ENCODE measurements at regions not wholly inside any gene's neighbourhood (a gene's known extent, or its start where the extent isn't known, plus 50 kb on each side); places are given as distances from the start of the nearest gene placed in this dataset.

GRCh38 chr22:27340047-27340446 lies 461.5 kb downstream of the MN1 start:
- no peaks in the 10 kb centered on the region for H3K27me3 ChIP-seq
- H3K9me3 ChIP-seq, result no peaks in the 10 kb centered on the region
- H3K27ac ChIP-seq, result no peak overlapping the region
- no peaks in the 10 kb centered on the region for H3K36me3 ChIP-seq
- DNase-seq (ENCODE audit: extremely low spot score in 2 of 2), result no peak
- no peak overlapping the region for H3K4me3 ChIP-seq
- TF ChIP-seq POLR2A (IDR thresholded peaks at IDR 0.05), result no peak
- intact Hi-C loops (cut with DNase I), result no loop called here
- no peaks in the 10 kb centered on the region for H3K4me1 ChIP-seq

DNA sequence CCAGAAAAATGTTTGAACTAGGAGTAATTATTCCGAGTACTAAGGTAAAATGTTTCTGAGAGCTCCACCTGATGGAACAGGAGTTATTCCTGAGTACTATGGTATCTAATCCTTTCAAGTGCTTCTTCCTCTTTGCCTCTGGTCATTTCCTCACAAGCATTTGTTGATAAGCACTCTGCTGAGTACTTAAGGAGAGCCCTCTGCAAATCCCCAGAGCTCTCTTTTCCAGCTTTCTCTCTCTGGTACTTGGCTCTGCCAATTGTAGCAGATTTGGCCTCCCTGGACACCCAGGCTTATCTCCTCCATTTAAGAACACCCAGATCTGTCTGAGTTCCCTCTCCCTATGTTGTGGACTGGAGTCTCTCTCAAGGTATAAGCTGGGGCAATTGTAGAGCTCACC lies 457.0 kb downstream of the MN1 start:
- peak in 1 of 2 donors; percentile 11 for DNase-seq (ENCODE audit: extremely low spot score in 2 of 2)
- Histone ChIP-seq H3K4me1 (no peaks in the 10 kb centered on the region), H3K27ac (no peak overlapping the region), H3K36me3 (no peaks in the 10 kb centered on the region), H3K4me3 (no peak overlapping the region), H3K9me3 (no peaks in the 10 kb centered on the region), H3K27me3 (no peaks in the 10 kb centered on the region)
- intact Hi-C loops (cut with DNase I), result no loop called here
- TF ChIP-seq POLR2A (IDR thresholded peaks at IDR 0.05) (no peak), CTCF (IDR thresholded peaks at IDR 0.05) (no peak), POLR2AphosphoS5 (IDR thresholded peaks at IDR 0.05; ENCODE audit: insufficient read depth in 1 of 2, low read depth in 1 of 2) (no peak)

- TF ChIP-seq CTCF (IDR thresholded peaks at IDR 0.05) (no peak), POLR2AphosphoS5 (IDR thresholded peaks at IDR 0.05; ENCODE audit: insufficient read depth in 1 of 2, low read depth in 1 of 2) (no peak), POLR2A (IDR thresholded peaks at IDR 0.05) (no peak)
- intact Hi-C loops (cut with DNase I), result no loop called here
- no peaks in the 10 kb centered on the region for H3K4me1 ChIP-seq
- H3K27ac ChIP-seq, result no peak overlapping the region
- H3K9me3 ChIP-seq, result no peaks in the 10 kb centered on the region
- no peaks in the 10 kb centered on the region for H3K27me3 ChIP-seq
- no peak overlapping the region for H3K4me3 ChIP-seq
- DNase-seq (ENCODE audit: extremely low spot score in 2 of 2), result peak in 1 of 2 donors; percentile 18
- H3K36me3 ChIP-seq, result no peaks in the 10 kb centered on the region
Observed at GRCh38 chr22:27345691-27346090, 455.9 kb downstream of the MN1 start.

DNA sequence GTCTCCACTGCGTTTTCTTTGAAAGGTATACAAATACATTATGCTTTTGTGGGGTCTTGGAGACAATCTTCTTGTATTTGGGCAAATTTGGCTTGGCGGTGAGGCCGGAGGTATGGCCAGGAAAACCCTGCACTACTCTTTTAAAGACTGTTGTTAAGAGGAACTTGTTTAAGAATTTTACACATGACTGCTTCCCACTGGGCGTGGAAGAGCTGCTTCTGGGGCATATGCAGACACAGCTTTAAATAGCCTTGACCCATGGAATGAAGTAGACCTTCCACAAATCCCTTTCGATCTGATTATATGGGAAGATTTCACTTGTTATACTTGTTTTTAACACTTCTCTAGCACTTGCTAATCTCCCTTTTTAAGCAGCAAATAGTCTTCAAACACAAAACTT lies 453.6 kb downstream of the MN1 start:
- intact Hi-C loops (cut with DNase I), result no loop called here
- H3K4me1 ChIP-seq, result no peaks in the 10 kb centered on the region
- no peaks in the 10 kb centered on the region for H3K9me3 ChIP-seq
- DNase-seq (ENCODE audit: extremely low spot score in 2 of 2), result no peak
- no peak overlapping the region for H3K4me3 ChIP-seq
- no peak for TF ChIP-seq POLR2A (IDR thresholded peaks at IDR 0.05)
- TF ChIP-seq CTCF (IDR thresholded peaks at IDR 0.05), result no peak
- no peak overlapping the region for H3K27ac ChIP-seq
- H3K27me3 ChIP-seq, result no peaks in the 10 kb centered on the region
- no peaks in the 10 kb centered on the region for H3K36me3 ChIP-seq

GRCh38 chr22:27348634-27349033 lies 452.9 kb downstream of the MN1 start:
- intact Hi-C loops (cut with DNase I), result no loop called here

More at GRCh38 chr22:27348634-27349033, 452.9 kb downstream of the MN1 start:
- TF ChIP-seq POLR2A (IDR thresholded peaks at IDR 0.05) (no peak), POLR2AphosphoS5 (IDR thresholded peaks at IDR 0.05; ENCODE audit: insufficient read depth in 1 of 2, low read depth in 1 of 2) (no peak), CTCF (IDR thresholded peaks at IDR 0.05) (no peak)
- no peaks in the 10 kb centered on the region for H3K4me1 ChIP-seq
- H3K27ac ChIP-seq, result no peak overlapping the region
- no peaks in the 10 kb centered on the region for H3K36me3 ChIP-seq
- no peaks in the 10 kb centered on the region for H3K27me3 ChIP-seq
- no peaks in the 10 kb centered on the region for H3K9me3 ChIP-seq
- no peak for DNase-seq (ENCODE audit: extremely low spot score in 2 of 2)
- no peak overlapping the region for H3K4me3 ChIP-seq

Measured in vagina (tissue), 2 donors.